H1 (cell line): ENCODE measurements at regions not wholly inside any gene's neighbourhood (a gene's known extent, or its start where the extent isn't known, plus 50 kb on each side); places are given as distances from the start of the nearest gene placed in this dataset.
A peak's percentile ranks its signal among the peaks of the same experiment; 100 is the strongest.

ENCODE experiments used
- CTCF ChIA-PET: fragments of 300-600 bp; sonication (Branson Sonifier 250); formaldehyde crosslinking; loops from one replicate; lab custom pipeline; 2021; ENCODE audit not compliant: partially characterized antibody; lab: Charles Lee
- POLR2A ChIA-PET: fragments of 300-600 bp; sonication (Branson Sonifier 250); formaldehyde crosslinking; loops from one replicate; lab custom pipeline; 2021; ENCODE audit warnings: inconsistent platforms; ENCODE audit not compliant: partially characterized antibody; lab: Charles Lee
- DNase-seq, 2 experiments: peaks; one replicate each; pipeline versions ENCODE4 v3.0.0 to v3.0.0-alpha.2; 2010 to 2022; ENCODE audit warnings: low spot score in 2 of 2, low read depth in 1 of 2, mixed read lengths in 1 of 2
- FAIRE-seq: peaks from 2 replicates; lab custom pipeline; 2011; peaks lifted over from hg19 to GRCh38; lab: Jason Lieb, UNC
- H2AFZ ChIP-seq: 2 replicates; pipeline ENCODE4 v1.8.1; 2012; ENCODE audit warnings: low read length, inconsistent platforms
- H2AK5ac ChIP-seq: 2 replicates; pipeline ENCODE4 v1.6.1; 2013; ENCODE audit warnings: low read depth, low read length
- H2BK120ac ChIP-seq: replicated peaks from 2 replicates; pipeline ENCODE3; 2013; ENCODE audit warnings: low read depth, low read length, inconsistent platforms
- H2BK12ac ChIP-seq: 2 replicates; pipeline ENCODE4 v1.6.1; 2013; ENCODE audit warnings: low read depth, low read length
- H2BK15ac ChIP-seq: 2 replicates; pipeline ENCODE4 v1.6.1; 2013; ENCODE audit warnings: low read length
- H2BK20ac ChIP-seq: 2 replicates; pipeline ENCODE4 v1.6.1; 2013; ENCODE audit warnings: low read length
- H2BK5ac ChIP-seq: 2 replicates; pipeline ENCODE4 v1.6.1; 2013; ENCODE audit warnings: low read depth, low read length
- H3K14ac ChIP-seq: 2 replicates; pipeline ENCODE4 v1.6.1; 2013; ENCODE audit warnings: inconsistent platforms; ENCODE audit not compliant: insufficient read length
- H3K18ac ChIP-seq: 2 replicates; pipeline ENCODE4 v1.6.1; 2013; ENCODE audit warnings: low read length; ENCODE audit errors: extremely low read depth
- H3K23ac ChIP-seq: 2 replicates; pipeline ENCODE4 v1.6.1; 2013; ENCODE audit warnings: inconsistent platforms; ENCODE audit not compliant: insufficient read length
- H3K23me2 ChIP-seq: 2 replicates; pipeline ENCODE4 v1.6.1; 2013; ENCODE audit warnings: low read depth, low read length
- H3K27ac ChIP-seq: 2 replicates; pipeline ENCODE4 v1.6.1; 2011; ENCODE audit warnings: low read depth, low read length, inconsistent platforms
- H3K27me3 ChIP-seq, 4 experiments: replicated peaks in 1 of 4; 1 replicate in 1 of 4; 2 replicates in 3 of 4; pipeline versions ENCODE4 v1.6.1 to v1.8.1; 2011 to 2013; ENCODE audit warnings: low read length in 3 of 4, mild to moderate bottlenecking in 3 of 4, inconsistent platforms in 2 of 4, mixed read lengths in 2 of 4, moderate library complexity in 1 of 4; ENCODE audit not compliant: control insufficient read depth in 3 of 4, insufficient read depth in 3 of 4; ENCODE audit errors: extremely low read depth in 1 of 4
- H3K36me3 ChIP-seq, 4 experiments: 2 replicates each; pipeline versions ENCODE4 v1.6.1 to v1.8.1; 2011 to 2013; ENCODE audit warnings: mild to moderate bottlenecking in 4 of 4, low read length in 3 of 4, moderate library complexity in 2 of 4, control low read depth in 1 of 4, inconsistent platforms in 1 of 4; ENCODE audit not compliant: insufficient read depth in 4 of 4, control insufficient read depth in 2 of 4
- H3K4ac ChIP-seq: replicated peaks from 2 replicates; pipeline ENCODE3; 2013; ENCODE audit warnings: low read length, low read depth, mixed read lengths, inconsistent platforms; ENCODE audit not compliant: insufficient read length
- H3K4me1 ChIP-seq, 4 experiments: replicated peaks in 1 of 4; 1 replicate in 1 of 4; 2 replicates in 3 of 4; pipeline versions ENCODE4 v1.6.1 to v1.8.1; 2011 to 2013; ENCODE audit warnings: low read length in 3 of 4, inconsistent platforms in 2 of 4, mixed read lengths in 1 of 4; ENCODE audit not compliant: insufficient read depth in 4 of 4, control insufficient read depth in 3 of 4
- H3K4me2 ChIP-seq, 2 experiments: 2 replicates each; pipeline versions ENCODE4 v1.6.1 to v1.8.1; 2011 to 2013; ENCODE audit warnings: low read depth in 2 of 2, low read length in 2 of 2, control low read depth in 1 of 2, inconsistent platforms in 1 of 2, mild to moderate bottlenecking in 1 of 2; ENCODE audit not compliant: insufficient read depth in 1 of 2
- H3K4me3 ChIP-seq, 4 experiments: fragments of 200-600, 300-600 bp in 1 of 4; sonication (generic), shearing (Covaris generic), sonication (Bioruptor Twin) in 1 of 4; 2 replicates each; pipeline versions ENCODE4 v1.5.1 to v1.8.1; 2011 to 2016; ENCODE audit warnings: low read length in 4 of 4, low read depth in 3 of 4, control low read depth in 2 of 4, inconsistent platforms in 2 of 4, mild to moderate bottlenecking in 2 of 4, mixed read lengths in 1 of 4, moderate library complexity in 1 of 4; ENCODE audit not compliant: insufficient read depth in 2 of 4; ENCODE audit errors: extremely low read depth in 1 of 4
- H3K56ac ChIP-seq: replicated peaks from 2 replicates; pipeline ENCODE3; 2013; ENCODE audit warnings: low read depth, mild to moderate bottlenecking, mixed read lengths, low read length, inconsistent platforms; ENCODE audit not compliant: insufficient read length
- H3K79me1 ChIP-seq: 2 replicates; pipeline ENCODE4 v1.6.1; 2013; ENCODE audit warnings: low read depth, low read length, control low read depth
- H3K79me2 ChIP-seq, 2 experiments: 2 replicates each; pipeline versions ENCODE4 v1.6.1 to v1.8.1; 2012 to 2013; ENCODE audit warnings: low read length in 2 of 2, mild to moderate bottlenecking in 2 of 2, inconsistent platforms in 1 of 2; ENCODE audit not compliant: insufficient read depth in 2 of 2, control insufficient read depth in 1 of 2
- H3K9ac ChIP-seq, 4 experiments: replicated peaks in 1 of 4; 1 replicate in 1 of 4; 2 replicates in 3 of 4; pipeline versions ENCODE4 v1.6.1 to v1.8.1; 2011 to 2013; ENCODE audit warnings: low read depth in 3 of 4, low read length in 3 of 4, control low read depth in 2 of 4, mild to moderate bottlenecking in 2 of 4, moderate library complexity in 2 of 4, inconsistent platforms in 1 of 4; ENCODE audit errors: extremely low read depth in 1 of 4
- H3K9me3 ChIP-seq, 2 experiments: 2 replicates each; pipeline versions ENCODE4 v1.6.1 to v1.8.1; 2012 to 2013; ENCODE audit warnings: mild to moderate bottlenecking in 2 of 2, moderate library complexity in 2 of 2, control low read depth in 1 of 2, inconsistent platforms in 1 of 2, low read depth in 1 of 2, low read length in 1 of 2, mixed read lengths in 1 of 2; ENCODE audit not compliant: insufficient read depth in 2 of 2
- H4K20me1 ChIP-seq, 2 experiments: replicated peaks in 1 of 2; 2 replicates each; pipeline versions ENCODE3 to v1.8.1; 2011 to 2013; ENCODE audit warnings: inconsistent platforms in 2 of 2, low read length in 2 of 2, mild to moderate bottlenecking in 1 of 2; ENCODE audit not compliant: insufficient read depth in 2 of 2, control insufficient read depth in 1 of 2
- H4K5ac ChIP-seq: 2 replicates; pipeline ENCODE4 v1.6.1; 2013; ENCODE audit warnings: low read length, low read depth, mixed read lengths, inconsistent platforms; ENCODE audit not compliant: insufficient read length
- H4K8ac ChIP-seq: 2 replicates; pipeline ENCODE4 v1.8.0; 2013; ENCODE audit warnings: mild to moderate bottlenecking, moderate library complexity, low read length, inconsistent platforms; ENCODE audit not compliant: insufficient read depth; ENCODE audit errors: extremely low read depth
- H4K91ac ChIP-seq: replicated peaks from 2 replicates; pipeline ENCODE3; 2013; ENCODE audit warnings: low read length, mixed read lengths, inconsistent platforms; ENCODE audit not compliant: insufficient read length
- BACH1 ChIP-seq: IDR thresholded peaks from 2 replicates; pipeline ENCODE4 v1.6.1; 2012; ENCODE audit warnings: low read length, improper control_type of control experiment
- CEBPB ChIP-seq: IDR thresholded peaks from 2 replicates; pipeline ENCODE4 v1.6.1; 2012; ENCODE audit warnings: low read depth, low read length
- KDM5A ChIP-seq: fragments of 200-600 bp; IDR thresholded peaks from 2 replicates; pipeline ENCODE4 v1.7.1; 2012; ENCODE audit warnings: mild to moderate bottlenecking, low read length, inconsistent platforms, mixed read lengths
- SIRT6 ChIP-seq: IDR thresholded peaks from one replicate; pipeline ENCODE4 v1.7.1; 2012; ENCODE audit warnings: low read length, inconsistent platforms
- WGBS, 2 experiments: shearing (Covaris generic) in 1 of 2; methylation state at CpG; one replicate each; pipeline versions ENCODE4 v1.1.6 to v1.1.7; 2013 to 2015; ENCODE audit warnings: low lambda C conversion rate in 2 of 2, mixed read lengths in 2 of 2, inconsistent platforms in 1 of 2, low coverage in 1 of 2, missing lambda C conversion rate in 1 of 2; ENCODE audit not compliant: insufficient replicate concordance in 2 of 2, insufficient coverage in 1 of 2, insufficient read length in 1 of 2; ENCODE audit errors: extremely low coverage in 1 of 2, missing lambda C conversion rate in 1 of 2; 5-methylcytosine and 5-hydroxymethylcytosine counted together

GRCh38 chr7:45350896-45351295, 193.3 kb downstream of the RAMP3 start:
- 80% methylated on average over 3 of the region's 3 CpGs; no CpG with 5 or more reads in 1 of the 2 experiments for WGBS, 2 experiments
- no peak overlapping the region for H3K4me2 ChIP-seq
- H2AFZ ChIP-seq, result peak overlapping the region; percentile 1; the same call in 1 of the 2 replicates
- CTCF ChIA-PET, result interaction anchor here (0.7 to 1.2 kb wide), 2 partner anchors 18 to 60 kb away, joined by 3 to 4 read pairs; no protein-coding TSS in a partner anchor
- no peak overlapping the region for H3K18ac ChIP-seq
- POLR2A ChIA-PET, result no interaction called here
- no peaks in the 10 kb centered on the region for H3K23me2 ChIP-seq
- no peaks in the 10 kb centered on the region for H4K20me1 ChIP-seq
- DNase-seq, result no peak
- no peak overlapping the region for H2AK5ac ChIP-seq
- H3K56ac ChIP-seq, result no peak overlapping the region
- no peak overlapping the region for H2BK5ac ChIP-seq
- no peaks in the 10 kb centered on the region for H3K36me3 ChIP-seq
- no peaks in the 10 kb centered on the region for H3K27me3 ChIP-seq
- no peak overlapping the region for H4K8ac ChIP-seq
- no peak overlapping the region for H3K27ac ChIP-seq
- H3K9me3 ChIP-seq, result no peaks in the 10 kb centered on the region
- H4K5ac ChIP-seq, result no peak overlapping the region
- TF ChIP-seq CEBPB, result no peak
- no peak for TF ChIP-seq SIRT6
- TF ChIP-seq KDM5A, result no peak
- TF ChIP-seq BACH1, result no peak
- no peak overlapping the region for H2BK12ac ChIP-seq
- no peak overlapping the region for H4K91ac ChIP-seq
- no peak for FAIRE-seq
- H3K9ac ChIP-seq, result no peak overlapping the region
- H3K79me1 ChIP-seq, result no peaks in the 10 kb centered on the region
- H3K4ac ChIP-seq, result no peak overlapping the region
- no peak overlapping the region for H2BK15ac ChIP-seq
- H3K79me2 ChIP-seq, result no peaks in the 10 kb centered on the region
- no peak overlapping the region for H3K23ac ChIP-seq
- no peak overlapping the region for H3K4me3 ChIP-seq
- no peaks in the 10 kb centered on the region for H3K4me1 ChIP-seq
- H2BK20ac ChIP-seq, result no peak overlapping the region
- no peak overlapping the region for H2BK120ac ChIP-seq
- no peak overlapping the region for H3K14ac ChIP-seq
